ENCODE measurements at regions not wholly inside any gene's neighbourhood (a gene's known extent, or its start where the extent isn't known, plus 50 kb on each side); places are given as distances from the start of the nearest gene placed in this dataset.

DNA sequence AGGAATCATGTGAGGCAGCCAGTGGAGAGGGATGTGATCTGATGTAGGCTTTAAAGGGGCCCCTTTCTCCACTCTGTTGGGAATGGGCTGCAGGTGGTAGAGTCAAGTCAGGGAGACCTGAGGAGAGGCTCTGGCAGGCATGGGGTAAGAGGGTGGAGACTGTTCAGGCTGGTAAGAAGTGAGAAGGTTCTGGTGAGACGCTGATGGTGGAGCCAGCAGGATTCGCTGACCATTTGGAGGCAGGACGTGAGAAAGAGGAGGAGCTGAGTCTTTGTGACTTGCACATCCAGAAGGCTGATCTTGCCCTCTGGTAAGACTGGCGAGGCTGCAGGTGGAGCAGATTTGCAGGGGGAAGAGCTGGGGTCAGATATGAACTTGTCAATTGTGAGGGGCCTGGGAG, 248.0 kb downstream of the NSG2 start:
- TF ChIP-seq, protein P1, sequence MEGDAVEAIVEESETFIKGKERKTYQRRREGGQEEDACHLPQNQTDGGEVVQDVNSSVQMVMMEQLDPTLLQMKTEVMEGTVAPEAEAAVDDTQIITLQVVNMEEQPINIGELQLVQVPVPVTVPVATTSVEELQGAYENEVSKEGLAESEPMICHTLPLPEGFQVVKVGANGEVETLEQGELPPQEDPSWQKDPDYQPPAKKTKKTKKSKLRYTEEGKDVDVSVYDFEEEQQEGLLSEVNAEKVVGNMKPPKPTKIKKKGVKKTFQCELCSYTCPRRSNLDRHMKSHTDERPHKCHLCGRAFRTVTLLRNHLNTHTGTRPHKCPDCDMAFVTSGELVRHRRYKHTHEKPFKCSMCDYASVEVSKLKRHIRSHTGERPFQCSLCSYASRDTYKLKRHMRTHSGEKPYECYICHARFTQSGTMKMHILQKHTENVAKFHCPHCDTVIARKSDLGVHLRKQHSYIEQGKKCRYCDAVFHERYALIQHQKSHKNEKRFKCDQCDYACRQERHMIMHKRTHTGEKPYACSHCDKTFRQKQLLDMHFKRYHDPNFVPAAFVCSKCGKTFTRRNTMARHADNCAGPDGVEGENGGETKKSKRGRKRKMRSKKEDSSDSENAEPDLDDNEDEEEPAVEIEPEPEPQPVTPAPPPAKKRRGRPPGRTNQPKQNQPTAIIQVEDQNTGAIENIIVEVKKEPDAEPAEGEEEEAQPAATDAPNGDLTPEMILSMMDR (IDR thresholded peaks at IDR 0.05; ENCODE audit: borderline replicate concordance, insufficient read depth, low read depth, low read length): no peak

DNA sequence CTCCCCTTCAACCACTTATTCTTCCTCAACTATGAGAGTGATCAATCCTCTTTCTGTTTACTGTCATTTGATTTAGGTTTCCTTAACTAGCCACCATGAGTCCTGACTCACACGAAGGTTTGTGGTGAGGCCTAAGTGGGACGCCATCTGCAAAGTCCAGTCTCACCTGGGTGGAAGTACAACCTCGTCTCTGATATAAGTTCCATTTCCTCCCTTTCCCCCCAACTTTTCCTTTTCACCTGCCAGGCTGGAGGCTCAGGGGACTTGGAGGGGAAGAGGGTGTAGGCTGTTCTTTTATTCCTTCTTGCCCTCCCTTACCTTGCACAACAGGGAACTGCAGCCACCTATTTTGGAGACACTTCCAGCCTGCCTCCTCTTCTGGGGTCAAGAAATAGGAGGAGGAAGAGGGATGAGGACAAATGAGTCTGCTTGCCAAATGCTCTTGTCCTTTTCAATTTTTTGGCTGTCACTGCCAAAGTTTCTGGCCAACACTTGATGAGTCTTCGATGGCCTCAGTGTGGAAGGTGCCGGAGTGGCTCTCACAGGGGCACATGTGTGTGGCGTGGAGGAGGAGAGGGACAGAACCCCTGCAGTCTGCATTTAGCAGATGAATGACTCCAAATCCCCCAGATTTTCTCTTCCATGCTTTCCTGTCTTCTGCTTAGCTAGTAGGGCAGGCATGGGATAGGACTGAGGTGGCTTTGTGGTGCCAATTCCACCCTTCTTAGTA, 249.6 kb downstream of the NSG2 start:
- TF ChIP-seq, protein P1 (IDR thresholded peaks at IDR 0.05; ENCODE audit: borderline replicate concordance, insufficient read depth, low read depth, low read length): no peak
- H3K4me3 ChIP-seq (ENCODE audit: low read depth, low read length): no peak overlapping the region

More for the DNA sequence above, 248.0 kb downstream of the NSG2 start:
- H3K4me3 ChIP-seq (ENCODE audit: low read depth, low read length): no peak overlapping the region

DNA sequence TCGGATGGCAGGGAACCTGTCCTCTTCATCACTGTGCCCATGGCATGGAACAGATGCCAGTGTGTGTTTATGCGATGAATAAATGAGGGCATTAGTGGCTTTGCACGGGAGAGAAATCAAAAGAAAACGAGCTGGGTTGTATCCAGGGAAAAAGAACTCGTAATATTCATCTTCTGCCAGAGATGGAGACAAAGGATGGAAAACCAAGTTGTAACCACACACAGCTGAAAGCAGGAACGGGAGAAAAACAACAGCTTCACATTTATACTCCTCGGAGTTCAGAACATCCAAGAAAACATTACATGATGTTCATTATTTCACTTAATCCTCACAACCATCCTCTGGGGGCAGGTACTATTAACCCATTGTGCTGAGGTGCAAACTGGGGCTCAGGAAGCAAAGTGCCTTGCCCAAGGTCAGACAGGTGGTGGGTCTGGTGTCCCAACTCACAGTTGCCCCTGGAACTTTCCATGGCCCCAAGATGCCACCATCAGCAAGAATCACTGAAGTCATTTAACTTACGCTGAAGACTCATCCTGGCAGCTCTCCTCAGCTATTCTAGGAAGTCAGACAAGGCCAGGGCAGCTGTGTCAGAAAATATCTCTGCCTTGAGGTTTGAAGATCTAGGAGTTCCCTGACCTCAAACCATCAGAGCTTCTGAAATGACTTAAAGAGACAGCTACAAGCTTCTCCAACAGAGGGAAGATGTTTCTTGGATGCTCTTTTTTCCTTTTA, 250.4 kb downstream of the NSG2 start:
- H3K4me3 ChIP-seq (ENCODE audit: low read depth, low read length): no peak overlapping the region
- TF ChIP-seq, protein P1 (IDR thresholded peaks at IDR 0.05; ENCODE audit: borderline replicate concordance, insufficient read depth, low read depth, low read length): no peak

DNA sequence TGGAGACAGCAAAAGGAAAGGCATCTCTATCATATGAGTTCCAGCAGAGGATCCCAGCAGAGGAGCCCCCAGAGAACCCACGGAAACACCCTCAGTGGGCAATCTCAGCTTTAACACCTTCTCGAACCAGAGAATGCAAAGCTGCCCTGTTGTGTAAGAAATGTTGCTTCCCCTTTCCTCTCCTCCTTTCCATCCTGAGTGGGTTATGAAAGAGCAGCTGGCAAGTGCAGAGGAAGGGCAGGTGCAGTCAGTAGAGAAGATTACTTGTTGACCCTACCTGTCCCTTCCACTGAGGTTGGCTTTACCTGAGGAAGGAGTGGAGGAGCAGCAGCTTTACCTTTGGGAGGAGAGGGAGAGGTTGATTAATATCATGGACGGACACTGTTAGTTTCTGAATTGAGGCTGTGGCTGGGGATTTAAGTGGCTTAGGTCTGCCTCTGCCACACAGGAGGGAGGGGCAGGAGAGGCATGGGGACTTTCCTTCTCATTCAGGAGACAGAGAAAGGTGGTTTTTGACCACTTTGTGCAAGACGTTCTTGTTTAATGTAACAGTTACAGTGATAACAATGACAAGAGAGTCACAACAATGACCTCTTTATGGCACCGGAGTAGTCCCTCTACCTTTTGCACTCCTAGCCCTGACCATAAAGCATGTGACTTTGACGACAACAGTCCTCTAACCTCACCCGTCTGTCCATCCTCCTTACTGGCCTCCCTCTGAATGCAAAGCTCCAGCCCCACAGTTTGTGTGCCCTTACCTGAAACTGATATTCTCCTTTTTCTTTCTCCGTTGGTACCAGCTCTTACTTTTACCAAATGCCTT, 254.8 kb downstream of the NSG2 start:
- TF ChIP-seq, protein P1 (IDR thresholded peaks at IDR 0.05; ENCODE audit: borderline replicate concordance, insufficient read depth, low read depth, low read length): no peak

DNA sequence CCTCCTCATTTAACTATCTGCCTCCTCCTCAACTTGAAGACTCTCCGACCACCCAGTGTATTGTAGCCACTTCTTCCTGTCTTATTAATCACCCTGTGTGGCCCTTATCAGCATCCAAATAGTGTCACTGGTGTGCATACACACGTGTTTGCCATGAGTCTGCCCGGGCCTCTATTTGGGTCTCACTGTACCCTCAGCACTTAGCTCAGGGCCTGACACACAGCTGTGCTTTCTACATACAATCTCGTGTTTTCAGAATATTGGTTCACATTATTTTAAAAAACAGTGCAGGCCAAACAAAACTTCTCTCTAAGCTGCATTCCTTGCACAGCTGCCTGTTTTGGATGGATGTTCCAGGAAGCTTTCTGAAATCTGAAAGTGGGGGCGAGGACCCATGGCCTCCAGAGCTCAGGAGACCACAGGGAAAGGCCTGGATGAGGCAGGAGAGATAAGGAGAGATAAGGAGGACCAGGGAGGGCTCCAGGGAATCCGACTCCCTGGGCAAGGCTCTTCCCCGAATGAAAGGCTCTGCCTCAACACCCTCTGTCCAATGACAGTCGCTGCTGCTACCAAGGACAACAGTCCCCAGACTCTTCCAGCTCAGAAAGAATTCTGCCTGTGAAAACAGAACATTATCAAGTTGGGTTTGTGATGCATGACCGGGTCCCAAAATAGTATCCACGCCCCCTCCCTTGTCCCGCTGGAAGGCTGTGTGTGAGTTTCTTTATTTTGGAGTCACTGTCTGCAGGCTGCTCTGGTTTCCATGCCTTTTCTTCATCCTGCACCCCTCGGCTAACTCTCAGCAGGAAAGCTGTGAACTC, 255.6 kb downstream of the NSG2 start:
- TF ChIP-seq, protein P1 (IDR thresholded peaks at IDR 0.05; ENCODE audit: borderline replicate concordance, insufficient read depth, low read depth, low read length): no peak
- no peak overlapping the region for H3K4me3 ChIP-seq (ENCODE audit: low read depth, low read length)

More for the DNA sequence above, 254.8 kb downstream of the NSG2 start:
- H3K4me3 ChIP-seq (ENCODE audit: low read depth, low read length): no peak overlapping the region

DNA sequence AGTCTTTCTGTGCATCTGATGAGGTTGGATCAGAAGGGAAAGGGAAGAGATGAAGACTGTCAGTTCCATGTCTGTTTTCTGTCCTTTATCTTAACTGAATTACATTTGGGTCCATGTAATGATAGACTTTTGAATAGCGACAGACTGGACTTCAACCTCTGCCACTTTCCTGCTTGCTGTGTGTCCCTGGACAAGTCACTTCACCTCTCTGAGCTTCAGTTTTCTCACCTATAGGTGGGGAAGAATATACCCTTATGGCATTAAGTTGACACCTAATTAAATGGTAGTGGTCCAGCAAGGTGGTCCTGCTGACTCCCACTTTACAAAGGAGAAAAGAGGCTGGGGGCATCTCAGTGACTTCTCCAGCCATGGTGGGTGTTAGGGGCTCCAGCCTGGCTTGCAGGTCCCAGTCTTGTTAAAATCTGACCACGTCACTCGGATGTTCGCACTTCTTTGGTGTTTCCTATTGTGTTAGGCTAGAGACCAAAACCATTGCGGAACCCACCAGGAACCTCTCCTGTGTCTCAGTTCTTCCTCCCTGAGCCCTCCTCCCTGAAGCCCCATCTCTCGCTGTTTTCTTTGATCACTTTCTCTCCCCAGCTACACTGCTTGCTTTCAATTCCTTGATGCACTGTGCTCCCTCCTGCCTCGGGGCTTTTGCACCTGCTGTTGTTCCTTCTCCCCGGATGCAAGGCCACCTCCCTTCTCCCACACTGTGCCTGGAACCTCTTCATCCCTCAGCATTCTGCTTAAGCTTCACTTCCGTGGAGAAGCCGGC, 256.5 kb downstream of the NSG2 start:
- TF ChIP-seq, protein P1 (IDR thresholded peaks at IDR 0.05; ENCODE audit: borderline replicate concordance, insufficient read depth, low read depth, low read length): no peak
- no peak overlapping the region for H3K4me3 ChIP-seq (ENCODE audit: low read depth, low read length)
